LNCaP clone FGC (cell line): ENCODE measurements at regions not wholly inside any gene's neighbourhood (a gene's known extent, or its start where the extent isn't known, plus 50 kb on each side); places are given as distances from the start of the nearest gene placed in this dataset.
"Not testable (repeated sequence)": the region's sequence is repeated elsewhere in the genome, so short reads cannot be mapped to it uniquely, and the experiment has no call there.

Source experiments
- DNase-seq: peaks from one replicate; pipeline ENCODE4 v3.0.0-alpha.2; 2011; ENCODE audit warnings: low read depth
- H3K4me3 ChIP-seq: 2 replicates; pipeline ENCODE4 v1.5.1; 2011; ENCODE audit warnings: mild to moderate bottlenecking, low read depth, low read length, control low read depth
- TF ChIP-seq, protein P1 (sequence below): IDR thresholded peaks from 2 replicates; pipeline ENCODE4 v1.5.1; 2012; ENCODE audit warnings: mild to moderate bottlenecking; ENCODE audit not compliant: control insufficient read depth, insufficient read depth; ENCODE audit errors: extremely low read depth

DNA sequence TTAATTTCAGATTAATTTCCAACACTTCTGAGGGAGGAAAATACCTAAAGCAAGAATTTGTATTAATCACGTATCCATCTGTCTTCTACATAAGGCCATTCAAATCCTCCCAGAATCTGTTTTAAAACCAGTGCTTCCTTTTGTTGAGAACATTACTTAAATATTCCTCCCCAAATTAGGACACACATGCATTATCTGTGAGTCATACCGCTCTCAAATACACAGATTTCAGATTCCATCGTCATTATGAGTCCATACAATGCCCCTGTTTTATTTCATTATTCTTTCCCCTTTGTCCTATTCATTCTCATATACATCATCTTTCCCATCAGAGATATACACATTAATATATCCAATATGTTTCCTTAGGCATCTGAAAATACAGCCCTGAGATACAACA lies 57.3 kb upstream of the PRSS12 start:
- no peak for DNase-seq
- no peak overlapping the region for H3K4me3 ChIP-seq
- TF ChIP-seq, protein P1, sequence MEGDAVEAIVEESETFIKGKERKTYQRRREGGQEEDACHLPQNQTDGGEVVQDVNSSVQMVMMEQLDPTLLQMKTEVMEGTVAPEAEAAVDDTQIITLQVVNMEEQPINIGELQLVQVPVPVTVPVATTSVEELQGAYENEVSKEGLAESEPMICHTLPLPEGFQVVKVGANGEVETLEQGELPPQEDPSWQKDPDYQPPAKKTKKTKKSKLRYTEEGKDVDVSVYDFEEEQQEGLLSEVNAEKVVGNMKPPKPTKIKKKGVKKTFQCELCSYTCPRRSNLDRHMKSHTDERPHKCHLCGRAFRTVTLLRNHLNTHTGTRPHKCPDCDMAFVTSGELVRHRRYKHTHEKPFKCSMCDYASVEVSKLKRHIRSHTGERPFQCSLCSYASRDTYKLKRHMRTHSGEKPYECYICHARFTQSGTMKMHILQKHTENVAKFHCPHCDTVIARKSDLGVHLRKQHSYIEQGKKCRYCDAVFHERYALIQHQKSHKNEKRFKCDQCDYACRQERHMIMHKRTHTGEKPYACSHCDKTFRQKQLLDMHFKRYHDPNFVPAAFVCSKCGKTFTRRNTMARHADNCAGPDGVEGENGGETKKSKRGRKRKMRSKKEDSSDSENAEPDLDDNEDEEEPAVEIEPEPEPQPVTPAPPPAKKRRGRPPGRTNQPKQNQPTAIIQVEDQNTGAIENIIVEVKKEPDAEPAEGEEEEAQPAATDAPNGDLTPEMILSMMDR: no peak

- DNase-seq: no peak
- TF ChIP-seq, protein P1: no peak
Observed at GRCh38 chr4:118417325-118417724, 64.5 kb upstream of the PRSS12 start.

DNA sequence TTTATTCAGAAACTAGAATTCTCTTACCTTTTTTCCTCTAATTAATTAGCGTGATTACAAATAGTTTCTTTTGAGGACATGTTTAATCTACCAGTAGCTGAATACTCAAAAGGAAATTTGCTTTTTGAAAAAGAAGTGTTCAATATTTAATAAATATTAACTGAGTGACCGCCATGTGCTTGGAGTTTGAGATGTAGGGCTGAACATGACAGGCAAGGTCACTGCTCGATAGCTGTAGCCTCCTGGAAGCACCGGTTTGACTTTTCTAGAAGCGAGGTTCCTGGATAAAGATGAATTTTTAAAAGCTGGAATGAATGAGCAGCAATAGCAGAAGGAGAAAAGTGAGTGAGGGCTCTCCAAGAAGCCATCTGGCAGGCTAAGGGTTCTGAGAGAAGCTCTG lies 65.0 kb upstream of the PRSS12 start:
- not testable (repeated sequence) for H3K4me3 ChIP-seq, DNase-seq

More at GRCh38 chr4:118417325-118417724, 64.5 kb upstream of the PRSS12 start:
- H3K4me3 ChIP-seq: no peak overlapping the region

- H3K4me3 ChIP-seq, DNase-seq: not testable (repeated sequence)
Observed at GRCh38 chr4:118418396-118418795, 65.6 kb upstream of the PRSS12 start.

DNA sequence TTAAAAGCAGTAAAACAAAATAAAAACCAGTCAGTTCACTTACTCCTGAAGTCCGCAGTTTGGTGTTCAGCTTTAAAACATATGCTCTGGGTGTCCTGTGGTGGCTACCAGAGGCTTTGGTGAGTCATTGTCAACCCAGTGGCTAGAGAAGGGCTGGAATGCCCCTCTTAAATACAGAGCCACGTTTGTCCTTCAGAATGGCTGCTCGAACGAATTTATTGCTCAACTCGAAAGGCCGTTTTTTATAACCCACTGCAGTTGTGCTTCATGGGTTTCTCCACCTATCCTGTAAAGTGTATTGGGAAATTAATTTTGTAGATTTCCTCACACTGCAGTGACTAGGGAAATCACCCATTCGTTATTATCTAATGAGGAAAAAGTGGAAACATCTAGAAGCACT lies 66.8 kb upstream of the PRSS12 start:
- DNase-seq, H3K4me3 ChIP-seq: not testable (repeated sequence)

DNA sequence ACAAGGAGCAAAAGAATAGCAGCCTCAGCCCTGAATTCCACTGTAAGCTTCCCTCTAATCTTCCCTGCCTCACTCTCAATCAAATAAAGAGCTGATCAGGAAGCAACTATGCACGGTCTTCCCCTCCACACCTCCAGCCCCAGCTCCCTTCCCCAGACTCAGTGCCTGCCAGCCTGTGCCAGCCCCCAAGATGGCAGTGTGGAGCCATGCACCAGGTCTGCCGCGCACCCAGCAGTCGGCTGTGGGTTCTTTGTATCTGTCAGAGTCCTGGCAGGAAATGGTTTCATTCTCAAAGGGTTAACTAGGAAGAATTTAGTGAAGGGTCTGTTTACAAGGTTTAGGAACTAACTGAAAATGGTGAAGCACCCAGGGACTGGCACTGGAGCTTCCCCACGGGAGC lies 71.3 kb upstream of the PRSS12 start:
- TF ChIP-seq, protein P1: peak; percentile 76
- DNase-seq, H3K4me3 ChIP-seq: not testable (repeated sequence)

- DNase-seq, H3K4me3 ChIP-seq: not testable (repeated sequence)
Observed at GRCh38 chr4:118428881-118429280, 76.1 kb upstream of the PRSS12 start.

DNA sequence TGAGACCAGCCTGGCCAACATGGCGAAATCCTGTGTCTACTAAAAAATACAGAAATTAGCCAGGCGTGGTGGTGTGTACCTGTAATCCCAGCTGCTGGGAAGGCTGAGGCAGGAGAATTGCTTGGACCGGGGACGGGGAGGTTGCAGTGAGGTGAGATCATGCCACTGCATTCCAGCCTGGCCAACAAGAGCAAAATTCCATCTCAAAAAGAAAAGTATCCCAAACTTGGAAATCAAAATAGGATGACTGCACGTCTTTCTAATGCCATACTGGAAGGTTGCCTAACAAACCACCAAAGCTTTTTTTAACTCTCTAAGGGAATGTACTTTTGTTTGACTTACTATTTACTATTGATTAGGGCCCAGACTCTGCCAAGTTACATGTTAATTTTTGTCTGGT lies 79.6 kb upstream of the PRSS12 start:
- H3K4me3 ChIP-seq, DNase-seq: not testable (repeated sequence)

DNA sequence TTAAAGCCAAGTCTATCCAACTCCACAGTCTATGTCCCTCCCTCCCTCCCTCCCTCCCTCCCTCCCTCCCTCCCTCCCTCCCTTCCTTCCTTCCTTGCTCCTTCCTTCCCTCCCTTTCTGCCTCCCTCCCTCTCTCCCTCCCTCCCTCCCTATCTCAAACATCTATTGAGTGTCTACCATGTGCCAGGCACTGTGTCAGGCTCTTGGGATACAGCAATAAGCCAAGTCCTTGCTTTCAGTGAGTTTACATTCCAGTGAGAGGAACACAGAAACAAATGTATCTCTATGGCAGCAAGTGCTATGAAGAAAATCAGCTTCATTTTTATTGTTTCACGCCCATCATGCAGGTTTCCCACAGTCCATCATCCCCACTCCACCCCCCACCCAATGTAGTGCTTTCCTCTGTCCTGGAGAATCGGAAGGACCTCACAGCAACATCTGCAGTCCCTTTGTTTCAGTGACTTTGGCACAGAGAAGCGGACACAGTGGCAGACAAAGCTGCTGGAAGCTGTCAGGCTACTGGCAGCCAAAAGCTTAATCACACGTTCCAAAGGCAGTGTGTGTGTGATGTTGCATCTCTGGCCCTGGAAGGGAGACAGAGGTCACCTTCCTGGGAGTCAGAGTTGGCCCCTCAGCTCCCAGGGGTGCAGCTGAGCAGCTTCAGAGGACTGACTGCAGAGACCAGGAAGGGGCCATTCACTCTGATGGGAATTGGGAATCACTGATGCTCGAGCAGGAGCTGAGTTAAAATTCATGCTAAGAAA lies 81.0 kb upstream of the PRSS12 start:
- not testable (repeated sequence) for H3K4me3 ChIP-seq, DNase-seq

GRCh38 chr4:118435415-118435814 lies 82.6 kb upstream of the PRSS12 start:
- DNase-seq: not testable (repeated sequence)

GRCh38 chr4:118442115-118442837 lies 89.5 kb upstream of the PRSS12 start:
- DNase-seq, H3K4me3 ChIP-seq: not testable (repeated sequence)

More at GRCh38 chr4:118435415-118435814, 82.6 kb upstream of the PRSS12 start:
- H3K4me3 ChIP-seq: not testable (repeated sequence)

- H3K4me3 ChIP-seq, DNase-seq: not testable (repeated sequence)
Observed at GRCh38 chr4:118447397-118447796, 94.6 kb upstream of the PRSS12 start.

GRCh38 chr4:118454857-118455256 lies 102.1 kb upstream of the PRSS12 start:
- H3K4me3 ChIP-seq, DNase-seq: not testable (repeated sequence)

- H3K4me3 ChIP-seq, DNase-seq: not testable (repeated sequence)
Observed at GRCh38 chr4:118461435-118461834, 108.6 kb upstream of the PRSS12 start.

DNA sequence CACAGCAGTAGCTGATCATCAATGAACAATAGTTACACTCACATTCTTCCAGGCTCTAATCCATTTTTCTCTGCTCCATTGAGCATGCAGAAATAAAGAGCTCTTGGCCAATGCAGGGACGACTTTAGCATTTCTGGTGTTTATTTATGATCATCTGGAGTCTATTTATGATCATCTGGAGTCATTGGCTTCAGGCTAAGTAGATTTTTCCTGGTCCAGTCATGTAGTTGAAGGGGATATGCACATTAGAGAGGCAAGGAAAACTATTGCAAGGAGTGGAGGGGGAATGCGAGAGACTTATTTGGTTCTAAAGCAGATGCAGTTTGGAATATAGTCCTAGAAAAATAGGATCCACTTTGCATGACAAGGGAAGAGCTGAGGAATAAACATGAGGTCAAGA lies 113.0 kb upstream of the PRSS12 start:
- not testable (repeated sequence) for DNase-seq, H3K4me3 ChIP-seq
